K562 (cell line): ENCODE measurements at regions not wholly inside any gene's neighbourhood (a gene's known extent, or its start where the extent isn't known, plus 50 kb on each side); places are given as distances from the start of the nearest gene placed in this dataset.

ENCODE experiments used
- ATAC-seq: fragments of 200-7000 bp; cut with Tn5 transposase; 3 replicates; pipeline ENCODE4 v1.9.1; 2020; ENCODE audit warnings: moderate library complexity
- BruUV-seq: library from RNA; stranded (reverse); fragments of 400-500 nt; replicated peaks from 2 replicates; lab custom pipeline; 2021; lab: Mats Ljungman, UMichigan
- CTCF ChIA-PET: fragments of 300-600 bp; formaldehyde crosslinking; extraction: SDS; loops from one replicate; lab custom pipeline; 2021; ENCODE audit warnings: low intra/inter-chr PET ratio; lab: Yijun Ruan, JAX
- POLR2A ChIA-PET: fragments of 300-600, 350-650 bp; sonication (Branson Sonifier 250); formaldehyde crosslinking; extraction: SDS; loops from one replicate; lab custom pipeline; 2021; ENCODE audit warnings: antibody characterized with exemption, inconsistent platforms; lab: Yijun Ruan, JAX
- DNase-seq, 4 experiments: peaks; one replicate each; pipeline versions ENCODE4 v3.0.0 to v3.0.0-alpha.2; 2011 to 2018; ENCODE audit warnings: low spot score in 3 of 4, mixed read lengths in 3 of 4; ENCODE audit errors: extremely low read depth in 1 of 4
- FAIRE-seq: peaks from 2 replicates; lab custom pipeline; 2011; peaks lifted over from hg19 to GRCh38; lab: Jason Lieb, UNC
- H2AFZ ChIP-seq: 2 replicates; pipeline ENCODE4 v1.6.0; 2011; ENCODE audit warnings: low read depth, low read length, control low read depth, inconsistent platforms
- H3K27ac ChIP-seq: fragments of 200-600 bp; 3 replicates; pipeline ENCODE4 v1.8.0; 2011; ENCODE audit warnings: low read depth, mild to moderate bottlenecking, control low read depth, inconsistent platforms, low read length, moderate library complexity, mixed read lengths; ENCODE audit errors: extremely low read depth
- H3K27me3 ChIP-seq, 2 experiments: fragments of 300-600 bp in 1 of 2; 2 replicates in 1 of 2; 3 replicates in 1 of 2; pipeline versions ENCODE4 v1.6.0 to v1.8.0; 2011; ENCODE audit warnings: inconsistent platforms in 2 of 2, low read length in 2 of 2, mild to moderate bottlenecking in 1 of 2, mixed read lengths in 1 of 2, moderate library complexity in 1 of 2; ENCODE audit not compliant: control insufficient read depth in 2 of 2, insufficient read depth in 2 of 2
- H3K36me3 ChIP-seq: fragments of 300-600 bp; 3 replicates; pipeline ENCODE4 v1.8.0; 2011; ENCODE audit warnings: mild to moderate bottlenecking, low read length, inconsistent platforms; ENCODE audit not compliant: control insufficient read depth, insufficient read depth
- H3K4me1 ChIP-seq, 2 experiments: fragments of 200-600 bp in 1 of 2; replicated peaks in 1 of 2; 2 replicates in 1 of 2; 3 replicates in 1 of 2; pipeline versions ENCODE4 v1.5.1 to v1.8.0; 2011; ENCODE audit warnings: inconsistent platforms in 2 of 2, low read length in 2 of 2, mild to moderate bottlenecking in 1 of 2, mixed read lengths in 1 of 2, moderate library complexity in 1 of 2; ENCODE audit not compliant: control insufficient read depth in 2 of 2, insufficient read depth in 2 of 2
- H3K4me2 ChIP-seq: 2 replicates; pipeline ENCODE4 v1.6.1; 2011; ENCODE audit warnings: low read length, control low read depth, inconsistent platforms, mixed read lengths; ENCODE audit not compliant: insufficient read depth
- H3K4me3 ChIP-seq: fragments of 200-600 bp; sonication (generic), shearing (Covaris generic); 2 replicates; pipeline ENCODE4 v1.5.1; 2016; ENCODE audit warnings: control low read depth, inconsistent platforms
- H3K79me2 ChIP-seq: fragments of 200-600 bp; 3 replicates; pipeline ENCODE4 v1.8.0; 2011; ENCODE audit warnings: low read length, inconsistent platforms; ENCODE audit not compliant: control insufficient read depth, insufficient read depth
- H3K9ac ChIP-seq, 2 experiments: 2 replicates each; pipeline versions ENCODE4 v1.6.0 to v1.6.1; 2011; ENCODE audit warnings: low read depth in 2 of 2, low read length in 2 of 2, control low read depth in 1 of 2, inconsistent platforms in 1 of 2, mild to moderate bottlenecking in 1 of 2, mixed read lengths in 1 of 2; ENCODE audit not compliant: insufficient read depth in 1 of 2
- H3K9me1 ChIP-seq: one replicate; pipeline ENCODE4 v1.6.0; 2011; ENCODE audit warnings: inconsistent platforms, mild to moderate bottlenecking, low read length, moderate library complexity; ENCODE audit not compliant: control insufficient read depth, insufficient read depth
- H3K9me3 ChIP-seq: replicated peaks from 2 replicates; pipeline ENCODE4 v1.5.1; 2011; ENCODE audit warnings: low read depth, low read length, inconsistent platforms; ENCODE audit not compliant: control insufficient read depth, insufficient read depth
- H4K20me1 ChIP-seq: replicated peaks from 2 replicates; pipeline ENCODE4 v1.6.1; 2011; ENCODE audit warnings: low read length, inconsistent platforms, mixed read lengths; ENCODE audit not compliant: control insufficient read depth, insufficient read depth
- BMI1 ChIP-seq: fragments of 150-350 bp; IDR thresholded peaks from 2 replicates; pipeline ENCODE4 v1.6.1; 2014; ENCODE audit warnings: low read length
- CAMTA2 ChIP-seq: fragments of 250-450 bp; sonication (Bioruptor Pico); conservative IDR thresholded peaks from 2 replicates; pipeline ENCODE4 v1.5.1; 2022
- FIP1L1 ChIP-seq: fragments of 200-400 bp; formaldehyde crosslinking; IDR thresholded peaks from 2 replicates; pipeline ENCODE4 v1.6.1; 2018; ENCODE audit warnings: mild to moderate bottlenecking, low read depth, low read length; ENCODE audit not compliant: poor library complexity, severe bottlenecking
- THRAP3 ChIP-seq: fragments of 450-650 bp; IDR thresholded peaks from 2 replicates; pipeline ENCODE4 v1.6.1; 2016; ENCODE audit warnings: mild to moderate bottlenecking, inconsistent platforms, borderline replicate concordance
- ZNF184 ChIP-seq: sonication (generic); formaldehyde crosslinking; IDR thresholded peaks from 2 replicates; pipeline ENCODE4 v1.5.0; 2020; ENCODE audit warnings: missing genetic modification reagents
- WGBS: fragments of 100-300 bp; shearing (Covaris generic); methylation state at CpG from one replicate; pipeline ENCODE4 v1.1.6; 2016; ENCODE audit warnings: low coverage, mixed read lengths; ENCODE audit not compliant: insufficient coverage; ENCODE audit errors: missing lambda C conversion rate; 5-methylcytosine and 5-hydroxymethylcytosine counted together
- in situ Hi-C: fragments of 300-500 bp; cut with MboI; formaldehyde crosslinking; loops from 4 replicates; pipeline ENCODE4 v1.15.0; 2018; ENCODE audit warnings: inconsistent platforms, mixed read lengths
- intact Hi-C: fragments of 100-400 bp; cut with micrococcal nuclease; formaldehyde crosslinking; loops from 2 replicates; pipeline ENCODE4 v1.14.2; 2022

GRCh38 chr1:185478877-185479276 lies 161.8 kb upstream of the IVNS1ABP start (continued):
- TF ChIP-seq ZNF184 (CRISPR knock-in tag) (no peak), CAMTA2 (CRISPR knock-in tag) (no peak)

GRCh38 chr1:185477638-185478580 lies 160.9 kb upstream of the IVNS1ABP start:
- H3K9me1 ChIP-seq, result no peaks in the 10 kb centered on the region
- H3K4me3 ChIP-seq, result no peak overlapping the region
- ATAC-seq, result no peak
- H3K27me3 ChIP-seq, result no peaks in the 10 kb centered on the region
- no peaks in the 10 kb centered on the region for H3K9me3 ChIP-seq
- no peak overlapping the region for H3K9ac ChIP-seq
- FAIRE-seq, result no peak
- no peak overlapping the region for H3K27ac ChIP-seq
- no peak overlapping the region for H2AFZ ChIP-seq
- in situ Hi-C loops (no loop called here), intact Hi-C loops (no loop called here)
- BruUV-seq, result no TSS peak
- no peaks in the 10 kb centered on the region for H3K36me3 ChIP-seq
- ChIA-PET POLR2A (no interaction called here), CTCF (no interaction called here)
- H3K4me2 ChIP-seq, result no peak overlapping the region
- no peaks in the 10 kb centered on the region for H3K4me1 ChIP-seq
- 4% methylated on average over 6 of the region's 6 CpGs for WGBS
- no peaks in the 10 kb centered on the region for H4K20me1 ChIP-seq
- no peaks in the 10 kb centered on the region for H3K79me2 ChIP-seq
- DNase-seq, result no peak
- TF ChIP-seq FIP1L1 (no peak), THRAP3 (no peak), BMI1 (no peak)
